Astrocyte of the spinal cord (primary cell): ENCODE measurements at regions not wholly inside any gene's neighbourhood (a gene's known extent, or its start where the extent isn't known, plus 50 kb on each side); places are given as distances from the start of the nearest gene placed in this dataset.

Source experiments
- DNase-seq: peaks from one replicate; pipeline ENCODE4 v3.0.0; 2011; ENCODE audit warnings: low read depth, low spot score
- H3K4me3 ChIP-seq: 2 replicates; pipeline ENCODE4 v1.5.1; 2011; ENCODE audit warnings: low read depth, mild to moderate bottlenecking, low read length, moderate library complexity
- in situ Hi-C: cut with HindIII; loops from 2 replicates; pipeline ENCODE4 v1.10.0; 2017; ENCODE audit warnings: low sequenced_read_pairs
- TF ChIP-seq, protein P1 (sequence below): IDR thresholded peaks from 2 replicates; pipeline ENCODE4 v1.5.1; 2012; ENCODE audit warnings: low read depth, mild to moderate bottlenecking, low read length, inconsistent platforms

DNA sequence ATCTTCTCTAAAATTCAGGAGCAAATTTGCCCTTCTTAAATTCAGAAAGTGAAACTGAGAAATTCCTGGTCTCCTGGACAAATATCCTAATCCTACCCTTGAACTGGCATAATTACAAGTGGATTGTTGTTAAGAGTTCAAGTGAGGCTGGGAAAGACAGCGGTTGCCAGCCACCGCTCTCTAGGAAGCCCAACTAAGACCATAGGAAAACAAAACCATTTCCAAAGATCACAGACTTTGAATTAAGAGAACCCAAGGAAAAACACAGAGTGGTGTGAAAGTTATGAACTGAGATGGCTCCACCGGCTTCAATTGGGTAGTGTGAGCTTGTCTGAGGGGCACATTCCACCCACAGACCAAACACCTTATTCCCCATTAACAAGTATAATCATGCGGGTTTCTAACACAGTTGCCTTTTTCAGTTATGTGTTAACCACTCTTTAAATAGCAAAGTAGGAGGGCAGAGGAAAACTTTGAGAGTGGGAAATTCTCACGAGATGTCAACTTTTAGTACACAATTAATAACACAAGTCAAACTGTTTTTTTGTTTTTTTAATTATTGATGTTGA lies 1628.8 kb upstream of the SEL1L start:
- DNase-seq = no peak
- in situ Hi-C loops = no loop called here
- TF ChIP-seq, protein P1, sequence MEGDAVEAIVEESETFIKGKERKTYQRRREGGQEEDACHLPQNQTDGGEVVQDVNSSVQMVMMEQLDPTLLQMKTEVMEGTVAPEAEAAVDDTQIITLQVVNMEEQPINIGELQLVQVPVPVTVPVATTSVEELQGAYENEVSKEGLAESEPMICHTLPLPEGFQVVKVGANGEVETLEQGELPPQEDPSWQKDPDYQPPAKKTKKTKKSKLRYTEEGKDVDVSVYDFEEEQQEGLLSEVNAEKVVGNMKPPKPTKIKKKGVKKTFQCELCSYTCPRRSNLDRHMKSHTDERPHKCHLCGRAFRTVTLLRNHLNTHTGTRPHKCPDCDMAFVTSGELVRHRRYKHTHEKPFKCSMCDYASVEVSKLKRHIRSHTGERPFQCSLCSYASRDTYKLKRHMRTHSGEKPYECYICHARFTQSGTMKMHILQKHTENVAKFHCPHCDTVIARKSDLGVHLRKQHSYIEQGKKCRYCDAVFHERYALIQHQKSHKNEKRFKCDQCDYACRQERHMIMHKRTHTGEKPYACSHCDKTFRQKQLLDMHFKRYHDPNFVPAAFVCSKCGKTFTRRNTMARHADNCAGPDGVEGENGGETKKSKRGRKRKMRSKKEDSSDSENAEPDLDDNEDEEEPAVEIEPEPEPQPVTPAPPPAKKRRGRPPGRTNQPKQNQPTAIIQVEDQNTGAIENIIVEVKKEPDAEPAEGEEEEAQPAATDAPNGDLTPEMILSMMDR = no peak

GRCh38 chr14:83163016-83163415 lies 1629.4 kb upstream of the SEL1L start:
- in situ Hi-C loops = no loop called here
- TF ChIP-seq, protein P1 = no peak
- no peak for DNase-seq
- no peak overlapping the region for H3K4me3 ChIP-seq

More for the DNA sequence above, 1628.8 kb upstream of the SEL1L start:
- H3K4me3 ChIP-seq = no peak overlapping the region

DNA sequence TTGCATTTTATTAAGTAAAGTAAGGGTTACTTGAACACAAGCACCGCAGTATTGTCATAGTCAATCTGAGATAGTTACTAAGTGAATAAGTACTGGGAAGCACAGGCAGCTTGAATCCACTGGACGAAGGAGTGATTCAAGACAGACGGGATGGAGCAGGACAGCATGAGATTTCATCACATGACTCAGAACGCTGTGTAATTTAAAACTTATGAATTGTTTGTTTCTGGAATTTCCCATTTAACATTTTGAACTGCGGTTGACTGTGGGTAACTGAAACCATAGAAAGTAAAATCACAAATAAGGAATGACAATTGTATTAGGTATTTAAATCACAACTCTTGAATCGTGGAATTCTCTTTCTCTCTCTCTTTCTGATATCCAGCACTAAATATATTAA lies 1630.4 kb upstream of the SEL1L start:
- TF ChIP-seq, protein P1 = no peak
- in situ Hi-C loops = no loop called here
- DNase-seq = peak; percentile 69
- no peak overlapping the region for H3K4me3 ChIP-seq

DNA sequence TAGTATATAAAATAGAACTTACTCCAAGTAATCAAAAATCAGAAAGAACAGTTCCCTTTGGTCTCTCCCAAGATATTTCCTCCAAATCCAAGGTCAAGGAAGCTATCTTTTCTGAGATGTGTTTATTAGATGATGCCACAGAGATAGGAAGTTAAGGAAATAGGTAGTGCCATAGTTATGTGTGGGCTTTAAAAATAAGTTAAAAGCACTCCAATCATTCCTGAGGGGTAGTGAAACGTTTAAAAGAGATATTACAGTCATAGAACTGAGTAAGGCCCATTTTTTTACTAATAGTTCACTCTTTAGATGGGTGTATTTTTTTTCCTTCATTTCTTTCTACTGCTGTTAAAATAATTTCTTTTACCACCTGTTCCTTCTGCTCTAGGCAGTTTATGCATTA lies 1630.9 kb upstream of the SEL1L start:
- TF ChIP-seq, protein P1 = no peak
- DNase-seq = no peak
- in situ Hi-C loops = no loop called here
- H3K4me3 ChIP-seq = no peak overlapping the region

DNA sequence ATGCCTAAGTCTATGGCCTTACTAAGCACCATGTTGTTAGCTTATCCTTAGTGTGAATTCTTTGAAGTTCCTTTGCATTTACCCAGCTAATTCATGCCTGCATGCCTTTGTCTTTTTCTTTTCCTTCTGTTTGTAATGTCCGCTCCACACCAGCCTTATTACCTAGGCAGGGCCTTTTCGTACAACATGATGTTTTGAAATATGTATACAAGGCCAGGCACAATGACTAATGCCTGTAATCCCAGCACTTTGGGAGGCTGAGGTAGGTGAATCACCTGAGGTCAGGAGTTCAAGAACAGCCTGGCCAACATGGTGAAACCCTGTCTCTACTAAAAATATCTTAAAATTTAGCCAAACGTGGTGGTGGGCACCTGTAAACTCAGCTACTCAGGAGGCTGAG lies 1636.5 kb upstream of the SEL1L start:
- TF ChIP-seq, protein P1 = no peak
- in situ Hi-C loops = no loop called here
- H3K4me3 ChIP-seq = no peak overlapping the region
- DNase-seq = no peak

DNA sequence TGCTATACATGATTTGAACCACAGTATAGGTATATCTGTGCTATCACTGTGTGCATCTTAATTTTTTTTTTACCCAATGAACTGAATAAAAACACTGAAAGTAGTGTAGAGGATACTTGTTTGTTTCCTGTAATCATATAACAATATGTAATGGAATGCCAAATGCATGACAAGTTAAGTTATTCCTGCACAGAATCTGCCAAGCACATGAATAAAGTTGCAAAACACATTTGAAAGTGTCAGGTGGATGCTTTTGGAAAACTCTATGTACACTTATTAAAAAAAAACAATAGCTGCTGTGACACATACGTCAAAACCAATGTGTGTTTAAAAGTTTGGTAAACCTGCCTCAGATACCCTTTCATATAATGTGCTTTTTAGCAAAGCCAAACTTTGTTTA lies 1638.1 kb upstream of the SEL1L start:
- in situ Hi-C loops = no loop called here
- no peak for DNase-seq
- TF ChIP-seq, protein P1 = no peak
- no peak overlapping the region for H3K4me3 ChIP-seq

DNA sequence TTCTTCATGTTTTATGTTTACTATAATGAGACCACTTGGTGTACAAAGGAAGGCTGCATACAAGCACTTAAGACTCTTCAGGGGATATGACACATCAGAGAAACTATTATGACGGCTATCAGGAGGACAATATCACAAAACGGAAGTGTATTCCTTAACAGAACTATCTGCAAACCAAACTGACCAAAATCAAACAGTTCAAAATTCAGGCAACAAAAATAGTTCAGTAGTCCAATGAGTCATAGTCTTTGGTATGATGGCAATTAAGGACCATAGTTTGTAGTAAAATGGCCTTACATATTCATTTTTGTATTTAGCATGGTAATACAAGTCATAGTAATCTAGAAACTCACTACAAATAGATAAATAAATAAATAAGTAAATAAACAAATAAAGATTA lies 1638.7 kb upstream of the SEL1L start:
- in situ Hi-C loops = no loop called here
- DNase-seq = peak; percentile 39
- TF ChIP-seq, protein P1 = no peak
- no peak overlapping the region for H3K4me3 ChIP-seq
